ENCODE measurements at regions not wholly inside any gene's neighbourhood (a gene's known extent, or its start where the extent isn't known, plus 50 kb on each side); places are given as distances from the start of the nearest gene placed in this dataset.

GRCh38 chrX:107560041-107560440 is 68.3 kb upstream of the PRPS1 start:
- TF ChIP-seq POLR2A (IDR thresholded peaks at IDR 0.05; ENCODE audit: low read length) (no peak), GATA1 (IDR thresholded peaks at IDR 0.05; ENCODE audit: low read depth, low read length) (no peak)

Measured in erythroblast (primary cell).